GM13977 (cell line): ENCODE measurements at regions not wholly inside any gene's neighbourhood (a gene's known extent, or its start where the extent isn't known, plus 50 kb on each side); places are given as distances from the start of the nearest gene placed in this dataset.

Experiments used
- DNase-seq: peaks from one replicate; pipeline ENCODE4 v3.0.0; 2012; ENCODE audit warnings: low spot score
- in situ Hi-C: fragments of 300-500 bp; cut with MboI; formaldehyde crosslinking; loops from one replicate; pipeline ENCODE4 v1.12.0; 2022; ENCODE audit warnings: low sequenced_read_pairs, low pct_unique_long_range_greater_than_20kb, mixed read lengths, inconsistent platforms; ENCODE audit not compliant: unreplicated experiment
- TF ChIP-seq, protein P1 (sequence below): IDR thresholded peaks from 2 replicates; pipeline ENCODE4 v1.5.1; 2012; ENCODE audit warnings: mild to moderate bottlenecking, control low read depth; ENCODE audit not compliant: insufficient read depth; ENCODE audit errors: extremely low read depth, missing control alignments

DNA sequence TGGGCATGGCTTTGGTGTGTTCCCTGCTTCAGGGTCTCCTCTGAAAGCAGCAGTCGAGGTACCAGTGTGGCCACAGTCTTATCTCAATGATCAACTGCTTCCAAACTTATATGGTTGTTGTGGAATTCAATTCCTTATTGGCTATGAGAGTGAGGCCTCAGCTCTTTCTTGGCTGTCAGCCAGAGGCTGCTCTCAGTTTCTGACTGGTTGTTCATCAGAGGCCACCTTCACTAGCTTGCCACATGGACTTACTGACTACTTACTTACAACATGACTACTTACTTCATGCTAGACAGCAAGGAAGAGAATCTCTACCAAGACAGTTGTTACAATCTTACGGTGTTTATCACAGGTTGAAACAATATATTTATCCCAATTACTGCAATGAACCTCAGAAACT is 789.2 kb downstream of the DIPK2A start:
- TF ChIP-seq, protein P1, sequence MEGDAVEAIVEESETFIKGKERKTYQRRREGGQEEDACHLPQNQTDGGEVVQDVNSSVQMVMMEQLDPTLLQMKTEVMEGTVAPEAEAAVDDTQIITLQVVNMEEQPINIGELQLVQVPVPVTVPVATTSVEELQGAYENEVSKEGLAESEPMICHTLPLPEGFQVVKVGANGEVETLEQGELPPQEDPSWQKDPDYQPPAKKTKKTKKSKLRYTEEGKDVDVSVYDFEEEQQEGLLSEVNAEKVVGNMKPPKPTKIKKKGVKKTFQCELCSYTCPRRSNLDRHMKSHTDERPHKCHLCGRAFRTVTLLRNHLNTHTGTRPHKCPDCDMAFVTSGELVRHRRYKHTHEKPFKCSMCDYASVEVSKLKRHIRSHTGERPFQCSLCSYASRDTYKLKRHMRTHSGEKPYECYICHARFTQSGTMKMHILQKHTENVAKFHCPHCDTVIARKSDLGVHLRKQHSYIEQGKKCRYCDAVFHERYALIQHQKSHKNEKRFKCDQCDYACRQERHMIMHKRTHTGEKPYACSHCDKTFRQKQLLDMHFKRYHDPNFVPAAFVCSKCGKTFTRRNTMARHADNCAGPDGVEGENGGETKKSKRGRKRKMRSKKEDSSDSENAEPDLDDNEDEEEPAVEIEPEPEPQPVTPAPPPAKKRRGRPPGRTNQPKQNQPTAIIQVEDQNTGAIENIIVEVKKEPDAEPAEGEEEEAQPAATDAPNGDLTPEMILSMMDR = no peak
- no peak for DNase-seq
- in situ Hi-C loops = no loop called here

DNA sequence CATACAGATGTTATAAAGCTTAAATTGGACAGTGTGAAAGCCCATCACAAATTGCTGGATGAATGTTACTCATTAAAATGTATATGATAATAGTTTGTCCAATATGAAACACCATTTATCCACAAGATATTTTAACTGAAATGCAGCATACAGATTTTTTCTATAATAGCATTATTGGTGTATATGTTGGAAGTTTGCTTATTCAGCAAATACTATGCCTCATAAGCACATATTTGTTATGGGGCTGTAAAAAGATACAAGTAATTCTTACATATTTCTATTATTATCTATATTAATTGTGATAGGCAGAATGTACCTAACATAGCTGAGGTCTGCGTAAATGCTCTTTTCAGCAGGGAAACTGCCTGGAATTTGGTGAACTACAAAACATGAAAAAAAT is 790.5 kb downstream of the DIPK2A start:
- TF ChIP-seq, protein P1 = no peak
- in situ Hi-C loops = no loop called here
- DNase-seq = no peak

DNA sequence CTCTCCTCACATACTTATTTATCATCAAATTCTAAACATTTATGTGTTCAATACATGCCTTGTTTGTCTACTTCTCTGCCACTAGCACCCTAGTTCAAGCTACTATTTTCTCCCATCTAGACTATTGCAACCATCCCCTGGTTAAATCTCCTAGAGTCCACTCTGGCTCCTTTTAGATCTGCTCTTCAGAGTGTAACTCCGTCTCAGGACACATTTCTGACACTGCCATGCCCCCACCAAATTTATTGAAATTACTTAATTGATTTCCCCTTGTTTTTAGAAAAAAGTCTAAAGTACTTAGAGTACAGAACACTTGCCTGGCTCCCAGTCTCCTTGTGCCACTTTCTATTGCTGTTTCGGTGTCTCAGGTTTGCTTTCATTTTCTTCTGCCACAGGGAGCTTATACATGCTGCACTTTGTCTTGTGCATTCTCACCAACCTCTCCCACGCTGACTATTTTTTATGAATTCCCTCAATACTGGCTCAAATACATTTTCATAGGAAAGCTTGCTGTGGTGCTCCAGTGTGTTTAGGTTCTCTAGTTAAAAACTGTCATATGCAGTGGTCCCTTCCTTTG is 792.3 kb downstream of the DIPK2A start:
- DNase-seq = no peak
- TF ChIP-seq, protein P1 = no peak
- in situ Hi-C loops = no loop called here

DNA sequence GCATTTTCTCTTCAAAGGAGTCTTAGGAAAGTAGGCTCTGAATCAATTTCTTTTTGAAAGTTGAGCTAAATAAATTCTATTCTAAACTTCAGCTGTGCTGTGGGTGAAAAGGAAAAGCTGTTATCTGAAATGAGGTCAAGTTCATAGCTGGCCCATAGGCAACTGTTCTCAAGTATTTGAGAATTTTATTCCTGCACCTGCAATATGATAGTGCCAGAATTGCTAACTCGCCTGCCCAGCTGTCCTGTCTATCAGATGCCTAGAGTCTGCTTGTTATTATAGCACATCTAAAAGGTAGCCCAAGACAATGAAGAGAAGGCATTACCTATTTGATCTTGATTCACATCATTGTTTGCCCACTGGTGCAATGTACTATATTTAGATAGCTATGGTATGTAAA is 798.7 kb downstream of the DIPK2A start:
- DNase-seq = no peak
- TF ChIP-seq, protein P1 = no peak
- in situ Hi-C loops = no loop called here

DNA sequence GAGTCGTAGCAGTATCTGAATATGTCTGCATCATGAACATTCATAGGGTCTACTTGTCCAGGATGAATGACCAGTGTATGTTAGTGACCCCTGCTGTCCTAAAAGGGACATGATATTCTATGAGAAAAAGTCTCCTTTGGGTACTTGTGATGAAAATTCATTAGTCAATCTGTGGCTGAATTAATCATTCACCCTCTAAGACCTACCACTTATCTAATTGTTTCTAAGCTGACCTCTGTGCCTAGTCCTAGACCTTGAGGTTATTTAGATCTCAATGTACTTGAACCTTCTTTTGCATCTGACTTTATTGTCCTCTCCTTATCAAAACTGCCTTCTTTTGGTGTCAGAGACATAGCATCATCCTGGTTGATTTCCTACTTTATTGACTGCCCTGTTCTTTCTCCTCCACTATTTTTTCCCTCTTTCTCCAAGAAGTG is 799.3 kb downstream of the DIPK2A start:
- in situ Hi-C loops = no loop called here
- DNase-seq = no peak
- TF ChIP-seq, protein P1 = peak; percentile 48

DNA sequence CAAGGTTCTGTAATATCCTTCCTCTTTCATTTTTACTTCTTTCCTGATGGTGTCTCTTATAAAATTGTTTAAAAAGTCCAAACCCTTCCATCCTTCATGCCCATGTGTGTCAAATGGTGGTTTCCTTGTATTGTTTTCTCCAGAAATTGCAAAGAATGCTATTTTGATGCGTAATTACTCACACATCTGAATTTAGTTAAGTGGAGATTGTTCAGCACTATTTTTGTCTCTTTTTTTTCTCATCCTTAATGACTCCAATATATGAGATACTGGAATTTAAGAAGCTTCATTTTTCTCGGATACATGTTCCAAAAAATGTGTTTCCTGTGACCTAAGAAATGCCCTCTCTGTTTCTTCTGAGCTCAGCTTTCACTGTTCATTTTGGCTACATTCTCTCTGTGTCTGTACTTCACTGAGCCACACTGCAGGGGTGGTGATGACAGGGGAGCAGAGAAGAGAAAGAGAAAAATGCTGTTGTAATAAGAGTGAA is 799.8 kb downstream of the DIPK2A start:
- TF ChIP-seq, protein P1 = no peak
- no peak for DNase-seq
- in situ Hi-C loops = no loop called here
